Naive thymus-derived CD4-positive, alpha-beta T cell (primary cell): ENCODE measurements at regions not wholly inside any gene's neighbourhood (a gene's known extent, or its start where the extent isn't known, plus 50 kb on each side); places are given as distances from the start of the nearest gene placed in this dataset.

Experiments used
- ATAC-seq: fragments of 150-1000 bp; cut with Tn5 transposase; 2 replicates; pipeline ENCODE4 v1.10.0; 2021; ENCODE audit warnings: mild to moderate bottlenecking, moderate library complexity
- CTCF ChIA-PET: fragments of 350-600 bp; sonication (Branson Sonifier 250); formaldehyde crosslinking; loops from one replicate; lab custom pipeline; 2021; ENCODE audit warnings: antibody characterized with exemption; lab: Charles Lee
- POLR2A ChIA-PET: fragments of 350-600 bp; sonication (Branson Sonifier 250); formaldehyde crosslinking; loops from one replicate; lab custom pipeline; 2021; ENCODE audit warnings: antibody characterized with exemption, inconsistent platforms; lab: Charles Lee
- DNase-seq, 9 donors: peaks; one replicate each; pipeline versions ENCODE4 v3.0.0 to v3.0.0-alpha.2; 2020 to 2022; ENCODE audit warnings: mixed read lengths in 1 of 9
- H3K27ac ChIP-seq: one replicate; pipeline ENCODE4 v1.7.0; 2013; ENCODE audit warnings: mild to moderate bottlenecking, low read depth, low read length, moderate library complexity
- H3K27me3 ChIP-seq, 2 donors: one replicate each; pipeline ENCODE4 v1.7.0; 2013; ENCODE audit warnings: low read length in 2 of 2, mild to moderate bottlenecking in 2 of 2, moderate library complexity in 2 of 2; ENCODE audit not compliant: control insufficient read depth in 2 of 2, insufficient read depth in 2 of 2
- H3K36me3 ChIP-seq, 3 experiments: 1 replicate in 2 of 3; 2 replicates in 1 of 3; pipeline ENCODE4 v1.7.0; 2013; ENCODE audit warnings: low read length in 3 of 3, mild to moderate bottlenecking in 3 of 3, moderate library complexity in 1 of 3; ENCODE audit not compliant: insufficient read depth in 3 of 3, control insufficient read depth in 2 of 3
- H3K4me1 ChIP-seq, 2 donors: one replicate each; pipeline ENCODE4 v1.7.0; 2013; ENCODE audit warnings: low read length in 2 of 2, mild to moderate bottlenecking in 2 of 2, moderate library complexity in 1 of 2; ENCODE audit not compliant: control insufficient read depth in 2 of 2, insufficient read depth in 2 of 2
- H3K4me3 ChIP-seq: 2 replicates; pipeline ENCODE4 v1.7.0; 2013; ENCODE audit warnings: mild to moderate bottlenecking, low read length
- H3K9me3 ChIP-seq, 3 experiments: 1 replicate in 2 of 3; 2 replicates in 1 of 3; pipeline ENCODE4 v1.7.0; 2013; ENCODE audit warnings: low read length in 3 of 3; ENCODE audit not compliant: control insufficient read depth in 2 of 3
- H3K27ac Mint-ChIP-seq, 9 donors: one replicate each; pipeline ENCODE4 v1.8.0; 2020 to 2022; ENCODE audit warnings: mixed read lengths in 9 of 9, mild to moderate bottlenecking in 8 of 9, moderate library complexity in 5 of 9, inconsistent platforms in 2 of 9
- H3K27me3 Mint-ChIP-seq, 5 donors: one replicate each; pipeline ENCODE4 v1.8.0; 2021 to 2022; ENCODE audit warnings: mixed read lengths in 5 of 5, mild to moderate bottlenecking in 1 of 5
- H3K36me3 Mint-ChIP-seq, 5 donors: one replicate each; pipeline ENCODE4 v1.8.0; 2020 to 2022; ENCODE audit warnings: mixed read lengths in 5 of 5, mild to moderate bottlenecking in 3 of 5, inconsistent platforms in 1 of 5
- H3K4me1 Mint-ChIP-seq, 7 donors: one replicate each; pipeline ENCODE4 v1.8.0; 2020 to 2022; ENCODE audit warnings: mixed read lengths in 7 of 7, mild to moderate bottlenecking in 3 of 7, inconsistent platforms in 1 of 7
- H3K4me3 Mint-ChIP-seq, 10 donors: one replicate each; pipeline ENCODE4 v1.8.0; 2020 to 2022; ENCODE audit warnings: mild to moderate bottlenecking in 10 of 10, mixed read lengths in 10 of 10, moderate library complexity in 6 of 10, inconsistent platforms in 2 of 10
- H3K9me3 Mint-ChIP-seq, 11 donors: one replicate each; pipeline ENCODE4 v1.8.0; 2020 to 2022; ENCODE audit warnings: mixed read lengths in 11 of 11, mild to moderate bottlenecking in 4 of 11, inconsistent platforms in 1 of 11, moderate library complexity in 1 of 11
- intact Hi-C, 2 donors: fragments of 100-400 bp; cut with micrococcal nuclease; formaldehyde crosslinking; loops; one replicate each; pipeline ENCODE4 v1.15.1; 2023

- POLR2A ChIA-PET = no interaction called here
- no peaks in the 10 kb centered on the region for H3K4me1 ChIP-seq
- H3K36me3 ChIP-seq = no peaks in the 10 kb centered on the region
- no peak overlapping the region for H3K4me3 Mint-ChIP-seq
- no peak overlapping the region for H3K4me3 ChIP-seq
- no peaks in the 10 kb centered on the region for H3K36me3 Mint-ChIP-seq
- H3K9me3 Mint-ChIP-seq = peaks cover 2 to 11% (median 7%) of the 10 kb centered on the region in 11 donors
- no peaks in the 10 kb centered on the region for H3K27me3 ChIP-seq
- ATAC-seq = no peak
- H3K9me3 ChIP-seq = no peaks in the 10 kb centered on the region
- CTCF ChIA-PET = no interaction called here
- intact Hi-C loops = no loop called here
- no peaks in the 10 kb centered on the region for H3K27me3 Mint-ChIP-seq
- H3K4me1 Mint-ChIP-seq = no peaks in the 10 kb centered on the region
- no peak overlapping the region for H3K27ac ChIP-seq
- no peak for DNase-seq
- no peak overlapping the region for H3K27ac Mint-ChIP-seq
These were observed 92.1 kb downstream of the RPRM start for GRCh38 chr2:153386481-153386897.

- Histone ChIP-seq H3K36me3 (no peaks in the 10 kb centered on the region), H3K9me3 (no peaks in the 10 kb centered on the region), H3K4me1 (no peaks in the 10 kb centered on the region), H3K4me3 (no peak overlapping the region), H3K27me3 (no peaks in the 10 kb centered on the region), H3K27ac (no peak overlapping the region)
- H3K9me3 Mint-ChIP-seq = peaks cover 0 to 7% (median 2%) of the 10 kb centered on the region in 11 donors
- ChIA-PET CTCF (no interaction called here), POLR2A (no interaction called here)
- no peaks in the 10 kb centered on the region for H3K36me3 Mint-ChIP-seq
- intact Hi-C loops = no loop called here
- H3K4me3 Mint-ChIP-seq = no peak overlapping the region
- no peaks in the 10 kb centered on the region for H3K27me3 Mint-ChIP-seq
- H3K27ac Mint-ChIP-seq = no peak overlapping the region
- no peak for DNase-seq
- H3K4me1 Mint-ChIP-seq = no peaks in the 10 kb centered on the region
- no peak for ATAC-seq
These were observed 104.9 kb downstream of the RPRM start for GRCh38 chr2:153373510-153374279.

- POLR2A ChIA-PET = no interaction called here
- Histone ChIP-seq H3K9me3 (no peaks in the 10 kb centered on the region), H3K4me1 (no peaks in the 10 kb centered on the region), H3K27me3 (no peaks in the 10 kb centered on the region), H3K36me3 (no peaks in the 10 kb centered on the region), H3K27ac (no peak overlapping the region), H3K4me3 (no peak overlapping the region)
- peaks cover 0 to 4% (median 0%) of the 10 kb centered on the region in 5 donors for H3K27me3 Mint-ChIP-seq
- intact Hi-C loops = no loop called here
- H3K4me3 Mint-ChIP-seq = no peak overlapping the region
- H3K36me3 Mint-ChIP-seq = no peaks in the 10 kb centered on the region
- DNase-seq (no peak), ATAC-seq (no peak)
- no peaks in the 10 kb centered on the region for H3K4me1 Mint-ChIP-seq
- no peak overlapping the region for H3K27ac Mint-ChIP-seq
- CTCF ChIA-PET = no interaction called here
- H3K9me3 Mint-ChIP-seq = peaks cover 0 to 21% (median 4%) of the 10 kb centered on the region in 11 donors
These were observed 118.3 kb downstream of the RPRM start for GRCh38 chr2:153360239-153360638.

GRCh38 chr2:153354377-153354776 lies 124.2 kb downstream of the RPRM start:
- Histone ChIP-seq H3K4me3 (no peak overlapping the region), H3K27ac (no peak overlapping the region), H3K27me3 (no peaks in the 10 kb centered on the region), H3K4me1 (no peaks in the 10 kb centered on the region), H3K36me3 (no peaks in the 10 kb centered on the region), H3K9me3 (no peaks in the 10 kb centered on the region)
- intact Hi-C loops = no loop called here
- Mint-ChIP-seq H3K27ac (no peak overlapping the region), H3K4me1 (no peaks in the 10 kb centered on the region), H3K9me3 (peaks cover 0 to 13% (median 4%) of the 10 kb centered on the region in 11 donors), H3K36me3 (no peaks in the 10 kb centered on the region), H3K4me3 (no peak overlapping the region), H3K27me3 (no peaks in the 10 kb centered on the region)
- ChIA-PET POLR2A (no interaction called here), CTCF (no interaction called here)
- DNase-seq (no peak), ATAC-seq (no peak)

GRCh38 chr2:153349603-153350002 lies 129.0 kb downstream of the RPRM start:
- ATAC-seq (no peak), DNase-seq (no peak)
- Histone ChIP-seq H3K36me3 (no peaks in the 10 kb centered on the region), H3K4me1 (no peaks in the 10 kb centered on the region), H3K4me3 (no peak overlapping the region), H3K9me3 (no peaks in the 10 kb centered on the region), H3K27ac (no peak overlapping the region), H3K27me3 (no peaks in the 10 kb centered on the region)
- POLR2A ChIA-PET = no interaction called here
- Mint-ChIP-seq H3K4me3 (no peak overlapping the region), H3K27ac (no peak overlapping the region), H3K9me3 (peaks cover 0 to 19% (median 4%) of the 10 kb centered on the region in 11 donors), H3K27me3 (peaks cover 0 to 3% (median 0%) of the 10 kb centered on the region in 5 donors), H3K4me1 (no peaks in the 10 kb centered on the region), H3K36me3 (no peaks in the 10 kb centered on the region)
- CTCF ChIA-PET = no interaction called here
- intact Hi-C loops = no loop called here

- no peak overlapping the region for H3K4me3 Mint-ChIP-seq
- ATAC-seq = no peak
- no peaks in the 10 kb centered on the region for H3K4me1 Mint-ChIP-seq
- no peaks in the 10 kb centered on the region for H3K9me3 ChIP-seq
- no peaks in the 10 kb centered on the region for H3K36me3 Mint-ChIP-seq
- no peak overlapping the region for H3K27ac Mint-ChIP-seq
- DNase-seq = no peak
- intact Hi-C loops = no loop called here
- CTCF ChIA-PET = no interaction called here
- peaks cover 0 to 3% (median 0%) of the 10 kb centered on the region in 5 donors for H3K27me3 Mint-ChIP-seq
- H3K9me3 Mint-ChIP-seq = peaks cover 0 to 19% (median 4%) of the 10 kb centered on the region in 11 donors
- no peaks in the 10 kb centered on the region for H3K27me3 ChIP-seq
- POLR2A ChIA-PET = no interaction called here
- no peak overlapping the region for H3K4me3 ChIP-seq
- no peaks in the 10 kb centered on the region for H3K36me3 ChIP-seq
- no peak overlapping the region for H3K27ac ChIP-seq
- H3K4me1 ChIP-seq = no peaks in the 10 kb centered on the region
These were observed 130.6 kb downstream of the RPRM start for GRCh38 chr2:153347818-153348495.

GRCh38 chr2:153320879-153321278 lies 157.7 kb downstream of the RPRM start:
- ChIA-PET CTCF (no interaction called here), POLR2A (no interaction called here)
- intact Hi-C loops = no loop called here
- peaks cover 0 to 9% (median 4%) of the 10 kb centered on the region in 11 donors for H3K9me3 Mint-ChIP-seq
- Histone ChIP-seq H3K4me1 (no peaks in the 10 kb centered on the region), H3K27me3 (no peaks in the 10 kb centered on the region), H3K9me3 (no peaks in the 10 kb centered on the region), H3K4me3 (no peak overlapping the region), H3K36me3 (no peaks in the 10 kb centered on the region), H3K27ac (no peak overlapping the region)
- H3K4me3 Mint-ChIP-seq = no peak overlapping the region
- DNase-seq (no peak), ATAC-seq (no peak)
- H3K36me3 Mint-ChIP-seq = no peaks in the 10 kb centered on the region
- no peak overlapping the region for H3K27ac Mint-ChIP-seq
- H3K4me1 Mint-ChIP-seq = no peaks in the 10 kb centered on the region
- no peaks in the 10 kb centered on the region for H3K27me3 Mint-ChIP-seq
